Vagina (tissue), 2 donors: ENCODE measurements at regions not wholly inside any gene's neighbourhood (a gene's known extent, or its start where the extent isn't known, plus 50 kb on each side); places are given as distances from the start of the nearest gene placed in this dataset.

ENCODE experiments used
- DNase-seq, 2 donors: peaks; one replicate each; pipeline ENCODE4 v3.0.0-alpha.2; 2017; ENCODE audit errors: extremely low spot score in 2 of 2
- H3K27ac ChIP-seq: fragments of 200-600 bp; sonication (generic); one replicate; pipeline ENCODE4 v1.5.1; 2019
- H3K27me3 ChIP-seq: fragments of 200-600 bp; sonication (generic); one replicate; pipeline ENCODE4 v1.5.1; 2019
- H3K36me3 ChIP-seq, 2 donors: fragments of 200-600 bp; sonication (generic); one replicate each; pipeline ENCODE4 v1.5.1; 2017 to 2019
- H3K4me1 ChIP-seq: fragments of 200-600 bp; sonication (generic); one replicate; pipeline ENCODE4 v1.5.1; 2019
- H3K4me3 ChIP-seq, 2 donors: fragments of 200-600 bp; sonication (generic); 1 replicate in 1 of 2; 2 replicates in 1 of 2; pipeline ENCODE4 v1.5.1; 2016 to 2019
- H3K9me3 ChIP-seq: fragments of 200-600 bp; sonication (generic); one replicate; pipeline ENCODE4 v1.5.1; 2019
- POLR2A ChIP-seq, 2 donors: fragments of 450-650 bp; IDR thresholded peaks; one replicate each; pipeline ENCODE4 v1.6.1; 2017; ENCODE audit warnings: antibody characterized with exemption in 2 of 2, mild to moderate bottlenecking in 2 of 2, moderate library complexity in 2 of 2
- POLR2AphosphoS5 ChIP-seq, 2 donors: sonication (generic); formaldehyde crosslinking; IDR thresholded peaks; one replicate each; pipeline ENCODE4 v1.9.0; 2017; ENCODE audit warnings: antibody characterized with exemption in 2 of 2, mild to moderate bottlenecking in 2 of 2, low read depth in 1 of 2; ENCODE audit not compliant: insufficient read depth in 1 of 2
- intact Hi-C: fragments of 100-400 bp; cut with DNase I; formaldehyde crosslinking; loops from one replicate; pipeline ENCODE4 v1.15.1; 2023
- TF ChIP-seq, protein P1 (sequence below), 3 experiments: fragments of 450-650 bp in 2 of 3; fragments of 200-600 bp in 1 of 3; sonication (generic) in 1 of 3; IDR thresholded peaks; one replicate each; pipeline ENCODE4 v1.5.1; 2017 to 2019; ENCODE audit warnings: antibody characterized with exemption in 3 of 3, mild to moderate bottlenecking in 2 of 3, moderate library complexity in 2 of 3

DNA sequence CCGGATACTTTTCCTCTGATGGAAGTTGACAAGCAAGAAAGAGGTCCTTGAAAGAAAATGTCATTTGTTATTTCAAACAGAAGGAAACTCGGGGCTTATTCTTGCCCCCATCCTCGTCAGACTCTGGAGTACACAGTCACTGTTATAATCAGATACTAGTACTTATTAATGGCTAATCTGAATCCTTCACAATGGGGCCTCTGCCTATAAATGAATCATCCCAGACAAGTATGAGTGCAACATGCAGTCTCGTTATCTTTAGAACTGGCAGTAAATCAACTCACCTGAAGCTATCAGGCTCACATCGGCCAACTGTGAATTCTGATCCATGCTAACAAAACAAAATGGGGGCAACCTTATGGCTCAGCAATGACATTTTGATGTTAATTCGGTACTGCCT is 216.7 kb downstream of the GRIN2B start:
- H3K9me3 ChIP-seq, result no peaks in the 10 kb centered on the region
- H3K36me3 ChIP-seq, result no peaks in the 10 kb centered on the region
- H3K27ac ChIP-seq, result no peak overlapping the region
- DNase-seq, result no peak
- no peak overlapping the region for H3K4me3 ChIP-seq
- H3K4me1 ChIP-seq, result no peaks in the 10 kb centered on the region
- intact Hi-C loops, result no loop called here
- TF ChIP-seq, protein P1, sequence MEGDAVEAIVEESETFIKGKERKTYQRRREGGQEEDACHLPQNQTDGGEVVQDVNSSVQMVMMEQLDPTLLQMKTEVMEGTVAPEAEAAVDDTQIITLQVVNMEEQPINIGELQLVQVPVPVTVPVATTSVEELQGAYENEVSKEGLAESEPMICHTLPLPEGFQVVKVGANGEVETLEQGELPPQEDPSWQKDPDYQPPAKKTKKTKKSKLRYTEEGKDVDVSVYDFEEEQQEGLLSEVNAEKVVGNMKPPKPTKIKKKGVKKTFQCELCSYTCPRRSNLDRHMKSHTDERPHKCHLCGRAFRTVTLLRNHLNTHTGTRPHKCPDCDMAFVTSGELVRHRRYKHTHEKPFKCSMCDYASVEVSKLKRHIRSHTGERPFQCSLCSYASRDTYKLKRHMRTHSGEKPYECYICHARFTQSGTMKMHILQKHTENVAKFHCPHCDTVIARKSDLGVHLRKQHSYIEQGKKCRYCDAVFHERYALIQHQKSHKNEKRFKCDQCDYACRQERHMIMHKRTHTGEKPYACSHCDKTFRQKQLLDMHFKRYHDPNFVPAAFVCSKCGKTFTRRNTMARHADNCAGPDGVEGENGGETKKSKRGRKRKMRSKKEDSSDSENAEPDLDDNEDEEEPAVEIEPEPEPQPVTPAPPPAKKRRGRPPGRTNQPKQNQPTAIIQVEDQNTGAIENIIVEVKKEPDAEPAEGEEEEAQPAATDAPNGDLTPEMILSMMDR (IDR thresholded peaks at IDR 0.05), result no peak
- no peak for TF ChIP-seq POLR2A (IDR thresholded peaks at IDR 0.05)
- TF ChIP-seq POLR2AphosphoS5 (IDR thresholded peaks at IDR 0.05; ENCODE audit: insufficient read depth in 1 of 2, low read depth in 1 of 2), result no peak
- no peaks in the 10 kb centered on the region for H3K27me3 ChIP-seq

DNA sequence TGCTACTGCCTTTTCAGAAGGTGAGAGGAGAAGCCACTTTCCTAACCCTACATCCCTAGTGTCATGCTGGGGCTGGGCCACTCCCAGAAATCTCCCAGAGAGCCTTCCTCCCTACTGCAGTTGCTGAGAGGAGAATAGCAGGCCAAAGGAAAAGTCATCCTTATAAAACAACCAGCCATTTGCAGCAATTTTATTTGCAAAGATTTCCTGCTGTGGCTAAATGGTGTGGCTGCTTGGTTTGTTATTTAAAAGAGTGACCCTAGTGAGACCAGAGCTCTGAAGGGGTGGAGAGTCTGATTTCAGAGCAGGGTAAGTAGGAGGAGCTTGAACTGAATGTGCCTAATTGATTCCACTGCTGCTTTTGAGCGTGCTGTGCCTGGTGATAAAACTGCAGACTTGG is 232.0 kb downstream of the GRIN2B start:
- no peak for TF ChIP-seq POLR2AphosphoS5 (IDR thresholded peaks at IDR 0.05; ENCODE audit: insufficient read depth in 1 of 2, low read depth in 1 of 2)
- TF ChIP-seq, protein P1 (IDR thresholded peaks at IDR 0.05), result no peak
- no peak for TF ChIP-seq POLR2A (IDR thresholded peaks at IDR 0.05)
- Histone ChIP-seq H3K4me1 (no peaks in the 10 kb centered on the region), H3K36me3 (no peaks in the 10 kb centered on the region), H3K27ac (no peak overlapping the region), H3K27me3 (no peaks in the 10 kb centered on the region), H3K9me3 (no peaks in the 10 kb centered on the region), H3K4me3 (no peak overlapping the region)
- DNase-seq, result no peak
- intact Hi-C loops, result no loop called here

DNA sequence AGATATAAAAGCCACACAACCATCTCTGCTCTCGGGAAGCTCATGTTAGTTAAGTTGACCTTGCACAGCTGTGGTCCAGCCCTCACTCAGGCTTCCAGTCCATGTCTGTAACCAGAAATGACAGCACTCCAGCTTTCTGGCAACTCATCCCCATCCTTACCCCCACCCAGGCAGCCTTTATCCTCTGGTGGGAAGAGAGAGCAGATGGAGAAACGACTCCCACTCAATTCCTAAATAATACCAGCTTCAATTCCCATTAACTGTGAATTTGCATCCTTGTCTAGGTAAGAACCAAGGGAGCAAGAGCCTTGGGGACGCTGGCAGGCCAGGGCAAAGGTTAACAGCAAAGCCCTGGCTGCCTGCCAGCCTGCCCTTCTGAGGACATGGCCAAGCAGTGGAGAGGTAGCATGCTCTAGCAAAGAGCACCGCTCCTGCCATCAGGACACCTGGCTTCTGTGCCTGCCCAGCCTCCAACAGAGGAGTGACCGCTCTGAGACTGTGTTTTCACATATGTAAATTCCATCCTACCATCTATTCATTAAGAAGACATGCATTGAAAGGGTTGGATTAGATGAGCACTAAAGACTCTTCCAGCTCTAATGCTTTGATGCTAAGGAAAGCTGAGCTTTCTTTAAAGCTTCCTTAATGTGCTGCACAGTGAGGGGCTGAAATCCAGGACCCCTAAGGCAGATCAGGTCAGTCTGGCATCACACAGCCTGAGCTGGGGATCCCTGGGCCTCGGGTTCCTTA is 236.1 kb downstream of the GRIN2B start:
- no peaks in the 10 kb centered on the region for H3K4me1 ChIP-seq
- DNase-seq, result no peak
- H3K9me3 ChIP-seq, result no peaks in the 10 kb centered on the region
- intact Hi-C loops, result no loop called here
- H3K36me3 ChIP-seq, result no peaks in the 10 kb centered on the region
- H3K4me3 ChIP-seq, result no peak overlapping the region
- H3K27ac ChIP-seq, result no peak overlapping the region
- H3K27me3 ChIP-seq, result no peaks in the 10 kb centered on the region
- no peak for TF ChIP-seq POLR2AphosphoS5 (IDR thresholded peaks at IDR 0.05; ENCODE audit: insufficient read depth in 1 of 2, low read depth in 1 of 2)
- TF ChIP-seq, protein P1 (IDR thresholded peaks at IDR 0.05), result no peak
- TF ChIP-seq POLR2A (IDR thresholded peaks at IDR 0.05), result no peak

DNA sequence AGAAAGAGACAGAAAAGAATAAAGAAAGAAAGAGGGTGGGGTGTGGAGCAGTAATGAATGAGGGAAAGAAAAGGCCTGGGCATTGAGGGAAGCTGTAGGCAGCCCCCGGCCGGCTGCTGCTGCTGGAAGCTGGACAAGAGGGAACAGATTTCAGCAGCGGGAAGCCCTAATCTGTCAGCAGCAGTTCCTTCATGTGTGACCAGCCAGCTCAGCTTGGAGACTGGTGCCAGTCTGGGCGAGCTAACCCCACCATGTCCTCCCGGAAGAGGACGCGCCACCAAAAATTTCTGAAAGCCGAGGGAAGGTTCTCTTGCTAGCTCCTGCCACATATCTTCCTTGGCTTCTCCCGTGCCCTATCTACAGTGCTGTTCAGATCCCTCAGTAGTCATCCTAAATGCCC is 236.8 kb downstream of the GRIN2B start:
- Histone ChIP-seq H3K4me1 (no peaks in the 10 kb centered on the region), H3K27me3 (no peaks in the 10 kb centered on the region), H3K9me3 (no peaks in the 10 kb centered on the region), H3K27ac (no peak overlapping the region), H3K4me3 (no peak overlapping the region), H3K36me3 (no peaks in the 10 kb centered on the region)
- intact Hi-C loops, result no loop called here
- no peak for DNase-seq
- TF ChIP-seq, protein P1 (IDR thresholded peaks at IDR 0.05), result no peak
- TF ChIP-seq POLR2AphosphoS5 (IDR thresholded peaks at IDR 0.05; ENCODE audit: insufficient read depth in 1 of 2, low read depth in 1 of 2), result no peak
- no peak for TF ChIP-seq POLR2A (IDR thresholded peaks at IDR 0.05)

DNA sequence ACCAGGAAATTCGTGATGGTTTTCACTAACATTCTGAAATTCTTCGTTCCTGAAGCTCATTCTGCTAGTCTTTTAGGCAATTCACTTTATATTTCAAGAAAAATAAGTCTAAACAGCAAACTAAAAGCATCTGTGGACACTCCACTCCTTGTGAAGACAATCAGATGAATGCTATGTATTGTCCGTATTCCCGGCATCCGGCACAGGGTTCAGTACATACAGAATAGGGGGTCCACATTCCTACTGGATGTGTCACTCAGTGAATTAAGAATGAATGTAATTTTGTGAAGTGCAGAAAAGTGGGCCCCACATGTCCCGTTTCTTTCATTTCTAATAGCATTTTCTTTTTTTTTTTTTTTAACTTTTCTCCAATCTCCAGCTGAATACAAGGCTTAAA is 241.3 kb downstream of the GRIN2B start:
- no peak overlapping the region for H3K27ac ChIP-seq
- intact Hi-C loops, result no loop called here
- no peak for DNase-seq
- TF ChIP-seq POLR2AphosphoS5 (IDR thresholded peaks at IDR 0.05; ENCODE audit: insufficient read depth in 1 of 2, low read depth in 1 of 2), result no peak
- TF ChIP-seq POLR2A (IDR thresholded peaks at IDR 0.05), result no peak
- TF ChIP-seq, protein P1 (IDR thresholded peaks at IDR 0.05), result no peak
- H3K36me3 ChIP-seq, result no peaks in the 10 kb centered on the region
- H3K9me3 ChIP-seq, result no peaks in the 10 kb centered on the region
- no peak overlapping the region for H3K4me3 ChIP-seq
- no peaks in the 10 kb centered on the region for H3K4me1 ChIP-seq
- no peaks in the 10 kb centered on the region for H3K27me3 ChIP-seq
